ENCODE measurements at regions not wholly inside any gene's neighbourhood (a gene's known extent, or its start where the extent isn't known, plus 50 kb on each side); places are given as distances from the start of the nearest gene placed in this dataset.

DNA sequence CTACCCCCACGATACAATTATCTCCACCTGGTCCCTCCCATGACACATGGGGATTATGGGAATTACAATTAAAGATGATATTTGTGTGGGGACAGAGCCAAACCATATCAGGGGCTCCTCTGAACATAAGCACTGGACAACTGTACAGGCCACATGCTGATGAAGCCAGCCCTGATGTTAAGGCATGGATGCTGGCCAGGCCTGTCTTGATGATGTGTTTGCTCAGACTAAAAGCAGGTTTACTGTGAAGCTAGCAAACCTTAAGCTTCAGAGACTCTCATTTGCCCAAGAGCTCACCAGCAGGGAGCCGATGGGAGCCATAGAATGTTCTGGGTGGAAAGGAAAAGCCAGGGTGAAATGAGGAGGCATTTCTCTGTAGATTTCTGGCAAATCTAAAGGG, 135.3 kb upstream of the KCNK1 start:
- ATAC-seq (ENCODE audit: low read depth), result no peak
- Histone ChIP-seq H3K36me3 (replicated peaks in 1 of 2; ENCODE audit: control extremely low read depth in 1 of 2, control insufficient read depth in 1 of 2, extremely low read depth in 1 of 2, insufficient read depth in 2 of 2, low read length in 1 of 2) (no peaks in the 10 kb centered on the region), H3K9me3 (ENCODE audit: control extremely low read depth in 1 of 3, control insufficient read depth in 2 of 3, insufficient read depth in 1 of 3, low read length in 2 of 3) (no peaks in the 10 kb centered on the region), H3K4me2 (replicated peaks; ENCODE audit: low read depth, low read length, poor library complexity, severe bottlenecking) (no peak overlapping the region), H3K9ac (ENCODE audit: low read length) (no peak overlapping the region), H4K20me1 (ENCODE audit: control insufficient read depth, insufficient read depth, low read length, poor library complexity, severe bottlenecking) (no peaks in the 10 kb centered on the region), H3K27ac (ENCODE audit: low read length in 2 of 2) (no peak overlapping the region), H3K4me1 (ENCODE audit: control insufficient read depth in 2 of 2, insufficient read depth in 2 of 2, low read length in 2 of 2) (no peaks in the 10 kb centered on the region), H3K79me2 (ENCODE audit: control insufficient read depth, insufficient read depth, low read length) (no peaks in the 10 kb centered on the region), H3K4me3 (ENCODE audit: control extremely low read depth in 1 of 5, extremely low read depth in 1 of 5, insufficient read depth in 1 of 5, low read depth in 2 of 5, low read length in 4 of 5) (no peak overlapping the region), H3K27me3 (replicated peaks in 1 of 4; ENCODE audit: control extremely low read depth in 1 of 4, control insufficient read depth in 3 of 4, insufficient read depth in 4 of 4, low read length in 3 of 4) (peaks cover 0 to under 1% (median 0%) of the 10 kb centered on the region in 4 experiments), H2AFZ (ENCODE audit: insufficient read depth, low read depth, low read length, poor library complexity, severe bottlenecking) (no peak overlapping the region)
- H3K4me1 Mint-ChIP-seq, result no peaks in the 10 kb centered on the region
- no peak overlapping the region for H3K4me3 Mint-ChIP-seq
- H3K9me3 Mint-ChIP-seq (ENCODE audit: insufficient read depth), result no peaks in the 10 kb centered on the region
- peaks cover 2% of the 10 kb centered on the region for H3K27me3 Mint-ChIP-seq
- POLR2A ChIA-PET, result no interaction called here
- CTCF ChIA-PET, result no interaction called here
- H3K27ac Mint-ChIP-seq, result no peak overlapping the region
- TF ChIP-seq EZH2 (IDR thresholded peaks at IDR 0.05; ENCODE audit: borderline replicate concordance, insufficient read depth, low read depth, low read length, poor library complexity, severe bottlenecking), result no peak
- TF ChIP-seq, protein P1, sequence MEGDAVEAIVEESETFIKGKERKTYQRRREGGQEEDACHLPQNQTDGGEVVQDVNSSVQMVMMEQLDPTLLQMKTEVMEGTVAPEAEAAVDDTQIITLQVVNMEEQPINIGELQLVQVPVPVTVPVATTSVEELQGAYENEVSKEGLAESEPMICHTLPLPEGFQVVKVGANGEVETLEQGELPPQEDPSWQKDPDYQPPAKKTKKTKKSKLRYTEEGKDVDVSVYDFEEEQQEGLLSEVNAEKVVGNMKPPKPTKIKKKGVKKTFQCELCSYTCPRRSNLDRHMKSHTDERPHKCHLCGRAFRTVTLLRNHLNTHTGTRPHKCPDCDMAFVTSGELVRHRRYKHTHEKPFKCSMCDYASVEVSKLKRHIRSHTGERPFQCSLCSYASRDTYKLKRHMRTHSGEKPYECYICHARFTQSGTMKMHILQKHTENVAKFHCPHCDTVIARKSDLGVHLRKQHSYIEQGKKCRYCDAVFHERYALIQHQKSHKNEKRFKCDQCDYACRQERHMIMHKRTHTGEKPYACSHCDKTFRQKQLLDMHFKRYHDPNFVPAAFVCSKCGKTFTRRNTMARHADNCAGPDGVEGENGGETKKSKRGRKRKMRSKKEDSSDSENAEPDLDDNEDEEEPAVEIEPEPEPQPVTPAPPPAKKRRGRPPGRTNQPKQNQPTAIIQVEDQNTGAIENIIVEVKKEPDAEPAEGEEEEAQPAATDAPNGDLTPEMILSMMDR (IDR thresholded peaks at IDR 0.05), result no peak
- DNase-seq, result no peak
- intact Hi-C loops (cut with micrococcal nuclease), result no loop called here
- WGBS (ENCODE audit: insufficient coverage), result 100% methylated on average over 1 of the region's 2 CpGs

- no peak for DNase-seq
- ATAC-seq (ENCODE audit: low read depth), result no peak
- Histone ChIP-seq H3K36me3 (replicated peaks in 1 of 2; ENCODE audit: control extremely low read depth in 1 of 2, control insufficient read depth in 1 of 2, extremely low read depth in 1 of 2, insufficient read depth in 2 of 2, low read length in 1 of 2) (no peaks in the 10 kb centered on the region), H3K27me3 (replicated peaks in 1 of 4; ENCODE audit: control extremely low read depth in 1 of 4, control insufficient read depth in 3 of 4, insufficient read depth in 4 of 4, low read length in 3 of 4) (peaks cover 0 to 2% (median 0%) of the 10 kb centered on the region in 4 experiments), H3K4me3 (ENCODE audit: control extremely low read depth in 1 of 5, extremely low read depth in 1 of 5, insufficient read depth in 1 of 5, low read depth in 2 of 5, low read length in 4 of 5) (no peak overlapping the region), H2AFZ (ENCODE audit: insufficient read depth, low read depth, low read length, poor library complexity, severe bottlenecking) (no peak overlapping the region), H3K27ac (ENCODE audit: low read length in 2 of 2) (no peak overlapping the region), H3K9me3 (ENCODE audit: control extremely low read depth in 1 of 3, control insufficient read depth in 2 of 3, insufficient read depth in 1 of 3, low read length in 2 of 3) (no peaks in the 10 kb centered on the region), H3K79me2 (ENCODE audit: control insufficient read depth, insufficient read depth, low read length) (no peaks in the 10 kb centered on the region), H3K4me1 (ENCODE audit: control insufficient read depth in 2 of 2, insufficient read depth in 2 of 2, low read length in 2 of 2) (no peaks in the 10 kb centered on the region), H3K9ac (ENCODE audit: low read length) (no peak overlapping the region), H3K4me2 (replicated peaks; ENCODE audit: low read depth, low read length, poor library complexity, severe bottlenecking) (no peak overlapping the region), H4K20me1 (ENCODE audit: control insufficient read depth, insufficient read depth, low read length, poor library complexity, severe bottlenecking) (no peaks in the 10 kb centered on the region)
- no peaks in the 10 kb centered on the region for H3K9me3 Mint-ChIP-seq (ENCODE audit: insufficient read depth)
- no peak overlapping the region for H3K27ac Mint-ChIP-seq
- POLR2A ChIA-PET, result no interaction called here
- intact Hi-C loops (cut with micrococcal nuclease), result no loop called here
- no peak overlapping the region for H3K4me3 Mint-ChIP-seq
- peaks cover 2% of the 10 kb centered on the region for H3K27me3 Mint-ChIP-seq
- no peaks in the 10 kb centered on the region for H3K4me1 Mint-ChIP-seq
- TF ChIP-seq, protein P1 (IDR thresholded peaks at IDR 0.05), result no peak
- TF ChIP-seq EZH2 (IDR thresholded peaks at IDR 0.05; ENCODE audit: borderline replicate concordance, insufficient read depth, low read depth, low read length, poor library complexity, severe bottlenecking), result no peak
- CTCF ChIA-PET, result no interaction called here
- WGBS (ENCODE audit: insufficient coverage), result 77% methylated on average over 3 of the region's 4 CpGs
Measured at GRCh38 chr1:233479110-233479890, 134.6 kb upstream of the KCNK1 start.
